SK-MEL-5 (cell line): ENCODE measurements at regions not wholly inside any gene's neighbourhood (a gene's known extent, or its start where the extent isn't known, plus 50 kb on each side); places are given as distances from the start of the nearest gene placed in this dataset.

ENCODE experiments used
- DNase-seq: peaks from one replicate; pipeline ENCODE4 v3.0.0-alpha.2; 2016; ENCODE audit warnings: low read depth, low spot score
- in situ Hi-C: cut with HindIII; loops from 2 replicates; pipeline ENCODE4 v1.10.0; 2016; ENCODE audit warnings: low sequenced_read_pairs, high pct_unique_total_duplicates, low pct_unique_long_range_greater_than_20kb

DNA sequence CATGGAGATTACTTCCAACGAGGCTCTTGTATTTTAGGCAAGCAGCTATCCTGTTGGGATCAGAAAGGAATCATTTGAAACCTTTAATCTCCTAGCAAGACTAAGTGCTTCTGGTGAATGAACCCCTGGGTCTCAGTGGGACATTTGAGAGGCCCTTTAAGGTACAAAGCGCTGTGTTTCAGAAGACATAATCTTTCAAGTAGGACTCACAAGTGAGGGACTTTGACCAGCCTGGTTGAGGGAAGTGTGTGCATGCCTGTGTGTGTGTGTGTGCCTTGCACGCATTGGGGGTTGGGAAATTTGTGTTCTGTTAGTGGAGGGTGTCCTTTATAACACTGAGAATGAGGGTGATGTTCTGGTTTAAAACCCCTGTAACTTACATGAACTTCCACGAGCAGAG is 64.4 kb upstream of the KCNG1 start:
- in situ Hi-C loops: no loop called here
- no peak for DNase-seq

DNA sequence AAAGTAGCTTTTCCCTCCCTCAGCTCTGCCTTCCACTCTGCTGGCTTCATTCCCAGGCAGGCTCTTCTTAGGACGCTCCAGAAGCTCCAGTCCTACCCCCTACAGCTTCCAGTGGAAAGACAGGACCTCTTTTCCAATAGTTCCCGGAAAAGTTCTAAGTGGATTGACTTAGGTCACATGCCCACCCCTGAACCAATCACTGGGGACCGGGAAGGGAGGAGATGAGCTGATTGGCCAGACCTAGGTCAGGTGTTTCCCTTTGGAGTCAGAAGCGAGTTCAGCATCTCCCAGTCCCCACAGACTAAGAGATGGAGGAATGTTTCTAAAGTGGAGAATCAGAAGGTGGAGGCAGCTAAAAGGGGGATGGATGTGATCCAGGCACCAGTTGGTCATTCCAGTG is 62.9 kb upstream of the KCNG1 start:
- DNase-seq: peak; percentile 19
- in situ Hi-C loops: no loop called here

- in situ Hi-C loops: no loop called here
- DNase-seq: no peak
Observed at GRCh38 chr20:51084593-51085377, 61.9 kb upstream of the KCNG1 start.

DNA sequence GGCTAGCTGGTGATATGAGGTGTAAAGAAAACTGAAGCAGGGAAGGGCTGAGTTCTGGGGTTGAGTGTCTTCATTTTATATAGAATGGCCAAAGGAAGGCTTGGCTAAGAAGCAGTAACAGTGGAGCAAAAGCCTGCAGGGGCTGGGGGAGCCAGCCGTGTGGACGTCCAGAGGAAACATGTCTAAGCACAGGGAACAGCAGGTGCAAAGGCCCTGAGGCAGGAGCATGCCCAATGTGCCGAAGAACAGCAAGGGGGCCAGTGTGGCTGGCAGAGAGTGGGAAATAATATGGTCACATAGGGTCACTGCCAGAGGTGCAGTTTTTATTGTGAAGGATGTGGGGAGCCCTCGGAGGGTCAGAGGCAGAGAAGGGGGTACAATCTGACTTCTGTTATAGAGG is 60.5 kb upstream of the KCNG1 start:
- DNase-seq: no peak
- in situ Hi-C loops: no loop called here

DNA sequence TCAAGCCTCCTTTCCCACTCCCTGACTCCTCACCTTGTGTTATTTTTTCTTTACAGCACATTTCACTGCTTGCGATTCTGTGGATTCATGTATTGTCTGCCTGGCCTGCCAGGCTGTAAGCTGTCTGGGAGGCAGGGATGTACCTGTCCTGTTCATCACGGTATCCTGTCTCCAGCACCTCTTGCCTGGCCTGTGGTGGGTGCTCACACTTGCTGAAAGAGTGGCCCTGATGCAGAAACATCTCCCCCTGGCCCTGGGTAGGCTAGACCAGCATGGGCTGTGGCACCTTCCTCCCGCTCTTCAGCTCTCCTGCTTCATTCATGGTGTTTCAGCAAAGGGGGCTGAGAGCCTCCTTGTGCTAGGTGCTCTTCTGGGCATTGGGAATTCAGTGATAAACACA is 60.1 kb upstream of the KCNG1 start:
- DNase-seq: no peak
- in situ Hi-C loops: no loop called here

- no peak for DNase-seq
- in situ Hi-C loops: no loop called here
Observed at GRCh38 chr20:51080516-51080915, 57.6 kb upstream of the KCNG1 start.

DNA sequence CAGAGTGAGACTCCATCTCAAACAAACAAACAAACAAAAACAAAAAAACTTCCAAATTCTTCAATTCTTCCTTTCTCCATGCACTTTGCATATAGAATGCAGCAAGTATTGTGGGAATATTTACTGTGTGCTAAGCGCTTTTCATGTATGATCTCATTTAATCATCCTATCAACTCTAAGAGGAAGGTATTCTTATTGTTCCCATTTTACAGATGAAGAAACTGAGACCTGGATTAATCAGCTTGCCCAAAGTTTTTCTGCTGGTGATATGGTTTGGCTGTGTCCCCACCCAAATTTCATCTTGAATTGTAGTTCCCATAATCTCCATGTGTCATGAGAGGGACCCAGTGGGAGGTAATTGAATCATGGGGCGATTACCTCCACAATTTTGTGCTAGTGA is 56.6 kb upstream of the KCNG1 start:
- DNase-seq: no peak
- in situ Hi-C loops: no loop called here

- in situ Hi-C loops: no loop called here
- DNase-seq: no peak
Observed at GRCh38 chr20:51077686-51078060, 54.8 kb upstream of the KCNG1 start.

DNA sequence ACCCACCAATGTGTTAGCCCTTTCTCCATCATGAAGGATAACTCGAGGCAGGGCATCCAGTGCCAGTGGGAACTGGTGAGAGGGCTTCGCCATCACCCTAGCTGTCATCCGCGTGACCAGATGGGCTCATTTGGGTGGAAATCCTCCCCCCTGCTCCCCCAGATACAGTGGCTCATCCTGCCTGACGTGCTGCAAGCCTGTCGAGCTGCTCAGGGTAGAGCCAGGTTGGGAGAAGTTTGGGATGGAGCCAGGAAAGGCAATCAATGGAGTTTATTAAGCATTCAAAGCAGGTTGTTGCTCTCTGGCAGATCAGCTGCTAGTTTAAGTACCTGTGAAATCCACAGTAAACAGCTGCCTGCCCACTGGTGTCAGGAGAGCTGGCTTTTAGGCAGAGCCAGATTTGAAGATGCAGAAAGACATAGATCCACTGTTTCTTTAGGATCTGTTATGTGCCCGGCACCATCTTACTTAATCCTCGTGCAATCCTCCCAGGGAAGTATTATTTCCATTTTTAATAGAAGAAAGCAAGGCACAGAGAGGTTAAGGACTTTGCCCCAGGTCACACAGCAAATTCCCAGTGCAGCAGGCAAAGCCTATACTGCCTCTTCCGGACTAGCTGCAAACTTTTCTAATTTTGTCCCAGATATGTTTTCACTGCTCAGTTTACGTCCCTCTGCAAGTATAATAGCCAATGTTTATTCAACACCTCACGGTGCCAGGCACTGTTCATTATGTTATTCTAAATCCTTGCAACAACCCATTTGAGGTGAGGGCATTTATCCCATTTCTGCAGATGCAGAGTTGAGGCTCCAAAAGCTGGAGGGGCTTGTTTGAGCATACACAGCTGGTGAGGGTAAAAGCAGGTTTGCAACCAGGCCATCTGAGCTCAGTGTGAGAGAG is 54.1 kb upstream of the KCNG1 start:
- DNase-seq: no peak
- in situ Hi-C loops: no loop called here

- no peak for DNase-seq
- in situ Hi-C loops: no loop called here
Observed at GRCh38 chr20:51074062-51074461, 51.2 kb upstream of the KCNG1 start.
